ENCODE measurements at regions not wholly inside any gene's neighbourhood (a gene's known extent, or its start where the extent isn't known, plus 50 kb on each side); places are given as distances from the start of the nearest gene placed in this dataset.

GRCh38 chr9:26262421-26263107 lies 584.3 kb upstream of the TUSC1 start:
- ChIA-PET CTCF (no interaction called here), POLR2A (no interaction called here)
- no peak for ATAC-seq
- Mint-ChIP-seq H3K4me1 (ENCODE audit: low read depth) (no peaks in the 10 kb centered on the region), H3K9me3 (peaks cover 2% of the 10 kb centered on the region), H3K4me3 (no peak overlapping the region), H3K36me3 (ENCODE audit: low read depth) (no peaks in the 10 kb centered on the region), H3K27me3 (no peaks in the 10 kb centered on the region), H3K27ac (no peak overlapping the region)
- TF ChIP-seq CTCF (IDR thresholded peaks at IDR 0.05): no peak
- DNase-seq: no peak
- intact Hi-C loops (cut with micrococcal nuclease): no loop called here

- H3K36me3 Mint-ChIP-seq (ENCODE audit: low read depth): no peaks in the 10 kb centered on the region
- ATAC-seq: no peak
- intact Hi-C loops (cut with micrococcal nuclease): no loop called here
Observed at GRCh38 chr9:26261503-26262330, 583.5 kb upstream of the TUSC1 start.

GRCh38 chr9:26260238-26260637 lies 582.0 kb upstream of the TUSC1 start:
- Mint-ChIP-seq H3K36me3 (ENCODE audit: low read depth) (no peaks in the 10 kb centered on the region), H3K4me3 (no peak overlapping the region), H3K27me3 (no peaks in the 10 kb centered on the region), H3K27ac (no peak overlapping the region), H3K4me1 (ENCODE audit: low read depth) (no peaks in the 10 kb centered on the region), H3K9me3 (peaks cover 2% of the 10 kb centered on the region)
- ATAC-seq: no peak
- no peak for DNase-seq
- TF ChIP-seq CTCF (IDR thresholded peaks at IDR 0.05): no peak
- POLR2A ChIA-PET: no interaction called here
- intact Hi-C loops (cut with micrococcal nuclease): no loop called here
- CTCF ChIA-PET: no interaction called here

More at GRCh38 chr9:26261503-26262330, 583.5 kb upstream of the TUSC1 start:
- no peak overlapping the region for H3K4me3 Mint-ChIP-seq
- ChIA-PET POLR2A (no interaction called here), CTCF (no interaction called here)
- no peak overlapping the region for H3K27ac Mint-ChIP-seq
- DNase-seq: no peak
- H3K4me1 Mint-ChIP-seq (ENCODE audit: low read depth): no peaks in the 10 kb centered on the region
- no peaks in the 10 kb centered on the region for H3K27me3 Mint-ChIP-seq
- H3K9me3 Mint-ChIP-seq: peaks cover 2% of the 10 kb centered on the region
- TF ChIP-seq CTCF (IDR thresholded peaks at IDR 0.05): no peak

- Mint-ChIP-seq H3K36me3 (ENCODE audit: low read depth) (no peaks in the 10 kb centered on the region), H3K27ac (no peak overlapping the region), H3K9me3 (peaks cover 5% of the 10 kb centered on the region), H3K4me1 (ENCODE audit: low read depth) (no peaks in the 10 kb centered on the region), H3K4me3 (no peak overlapping the region), H3K27me3 (no peaks in the 10 kb centered on the region)
- no peak for TF ChIP-seq CTCF (IDR thresholded peaks at IDR 0.05)
- DNase-seq (no peak), ATAC-seq (no peak)
- intact Hi-C loops (cut with micrococcal nuclease): no loop called here
- POLR2A ChIA-PET: no interaction called here
- CTCF ChIA-PET: no interaction called here
Observed at GRCh38 chr9:26247861-26248260, 569.6 kb upstream of the TUSC1 start.
